GF-D8 (cell line): ENCODE measurements at regions not wholly inside any gene's neighbourhood (a gene's known extent, or its start where the extent isn't known, plus 50 kb on each side); places are given as distances from the start of the nearest gene placed in this dataset.

Experiments used
- DNase-seq: peaks from one replicate; lab custom pipeline; 2025; lab: John Stamatoyannopoulos, UW

DNA sequence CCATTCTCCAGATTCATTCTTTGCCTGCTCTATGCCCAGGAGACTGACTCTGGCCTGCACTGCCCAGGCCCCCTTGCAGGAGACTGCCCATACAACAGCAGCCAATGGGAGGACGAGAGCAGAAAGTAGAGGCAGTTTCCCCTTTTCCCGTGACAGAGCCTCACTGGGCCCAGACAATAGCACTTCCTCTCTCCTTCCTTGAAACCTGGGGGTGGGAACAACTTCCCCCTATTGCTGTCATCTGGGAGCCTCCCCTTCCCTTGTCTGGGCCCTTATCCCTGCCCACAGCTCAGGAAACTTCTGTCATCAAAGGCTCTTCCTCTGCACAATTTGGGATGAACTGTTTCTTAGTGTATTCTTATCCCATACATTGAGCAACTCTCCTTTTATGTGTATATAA lies 60.8 kb upstream of the KCNJ15 start:
- DNase-seq, result no peak

DNA sequence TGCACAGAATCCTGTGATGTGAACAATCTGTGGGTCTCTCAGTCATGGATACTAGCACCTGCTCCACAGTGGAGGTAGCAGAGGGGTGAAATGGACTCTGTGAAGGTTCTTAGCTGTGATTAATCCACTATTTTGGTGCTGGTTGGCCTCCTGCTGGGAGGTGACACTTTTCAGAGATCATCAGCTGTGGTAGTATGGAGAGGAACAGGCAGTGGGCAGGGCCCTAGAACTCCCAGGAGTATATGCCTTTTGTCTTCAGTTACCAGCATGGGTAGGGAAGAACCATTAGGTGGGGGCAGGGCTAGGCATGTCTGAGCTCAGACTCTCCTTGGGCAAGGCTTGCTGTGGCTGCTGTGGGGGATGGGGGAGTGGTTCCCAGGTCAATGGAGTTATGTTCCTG lies 54.0 kb upstream of the KCNJ15 start:
- no peak for DNase-seq

DNA sequence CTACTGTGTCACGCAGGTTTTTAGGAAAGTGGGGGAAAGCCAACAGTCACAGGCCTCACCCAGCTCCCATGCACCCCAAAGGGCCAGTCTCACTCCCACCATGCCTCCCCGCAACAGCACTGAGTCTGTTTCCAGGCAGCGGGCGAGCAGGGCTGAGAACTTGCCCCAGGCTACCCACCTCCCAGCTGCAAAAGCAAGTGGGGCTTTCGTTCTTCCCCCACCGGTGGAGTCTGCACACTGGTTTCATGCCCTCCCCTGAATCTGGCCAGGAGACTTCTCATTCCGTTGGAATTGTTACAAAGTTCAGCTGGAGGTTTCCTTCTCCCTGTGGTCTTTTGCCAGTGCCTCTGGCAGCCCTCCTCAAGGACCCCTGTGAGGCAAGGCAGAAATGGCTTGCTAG lies 53.6 kb upstream of the KCNJ15 start:
- no peak for DNase-seq

DNA sequence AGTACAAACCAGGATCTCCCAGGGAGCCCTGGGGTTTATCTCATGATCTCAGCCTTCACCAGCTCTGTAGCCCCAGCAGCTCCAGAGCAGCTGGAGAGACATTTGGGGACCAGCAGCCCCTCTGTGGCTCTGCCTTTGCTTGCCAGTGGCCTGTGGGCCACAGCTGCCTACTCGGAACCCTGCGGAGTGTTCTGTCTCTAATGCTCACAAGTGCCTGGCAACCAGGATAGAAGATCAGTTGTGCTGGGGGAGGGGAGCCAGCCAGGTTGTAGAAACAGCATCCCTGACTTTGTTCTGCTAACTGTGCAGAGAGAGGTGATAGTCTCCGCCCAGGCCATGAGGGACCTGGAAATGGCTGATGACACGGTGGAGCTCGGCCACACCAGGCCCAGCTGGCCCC lies 50.9 kb upstream of the KCNJ15 start:
- no peak for DNase-seq

DNA sequence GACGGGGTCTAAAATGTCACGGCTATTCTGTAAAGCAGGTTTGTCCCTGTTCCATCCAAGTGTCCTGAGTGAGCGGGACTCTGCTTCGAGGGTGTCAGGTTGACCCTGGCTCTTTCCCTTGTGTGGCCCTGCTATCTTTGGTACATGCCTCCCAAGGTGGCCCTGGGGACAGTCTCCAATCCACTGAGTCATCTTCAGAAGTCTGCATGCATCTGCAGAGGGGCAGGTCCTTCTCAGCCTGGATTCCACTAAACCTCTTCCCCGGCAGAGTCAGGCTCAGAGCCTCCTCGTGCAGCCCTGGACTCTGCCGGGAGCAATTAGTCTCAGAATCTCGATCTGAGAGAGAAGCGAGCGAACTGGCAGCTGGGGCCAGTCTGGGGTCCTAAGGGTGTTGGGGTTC lies 50.1 kb upstream of the KCNJ15 start:
- no peak for DNase-seq
